ENCODE measurements at regions not wholly inside any gene's neighbourhood (a gene's known extent, or its start where the extent isn't known, plus 50 kb on each side); places are given as distances from the start of the nearest gene placed in this dataset.
"Not testable (repeated sequence)": the region's sequence is repeated elsewhere in the genome, so short reads cannot be mapped to it uniquely, and the experiment has no call there.

DNA sequence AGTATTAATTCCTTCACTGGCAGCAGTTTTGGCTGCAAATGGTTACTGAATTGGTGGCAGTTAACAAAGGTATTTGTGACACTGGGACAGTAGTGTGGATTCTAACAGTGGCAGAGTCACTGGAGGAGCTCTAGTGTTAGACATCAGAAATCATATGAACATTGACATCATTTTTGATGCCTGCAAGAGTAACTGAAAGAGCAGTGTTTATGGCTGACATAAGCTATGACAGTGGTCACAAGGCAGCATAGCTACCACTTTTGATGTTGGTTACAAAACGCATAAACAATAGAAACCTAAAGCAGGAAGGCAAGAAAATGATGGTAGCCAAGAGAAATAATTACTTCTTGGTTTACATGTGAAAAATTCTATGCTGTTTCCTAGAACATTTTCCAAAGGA is 326.7 kb upstream of the MAN1A1 start:
- H3K4me3 ChIP-seq (ENCODE audit: low read depth, low read length) = no peak overlapping the region
- DNase-seq (ENCODE audit: low read depth) = no peak
- TF ChIP-seq, protein P1, sequence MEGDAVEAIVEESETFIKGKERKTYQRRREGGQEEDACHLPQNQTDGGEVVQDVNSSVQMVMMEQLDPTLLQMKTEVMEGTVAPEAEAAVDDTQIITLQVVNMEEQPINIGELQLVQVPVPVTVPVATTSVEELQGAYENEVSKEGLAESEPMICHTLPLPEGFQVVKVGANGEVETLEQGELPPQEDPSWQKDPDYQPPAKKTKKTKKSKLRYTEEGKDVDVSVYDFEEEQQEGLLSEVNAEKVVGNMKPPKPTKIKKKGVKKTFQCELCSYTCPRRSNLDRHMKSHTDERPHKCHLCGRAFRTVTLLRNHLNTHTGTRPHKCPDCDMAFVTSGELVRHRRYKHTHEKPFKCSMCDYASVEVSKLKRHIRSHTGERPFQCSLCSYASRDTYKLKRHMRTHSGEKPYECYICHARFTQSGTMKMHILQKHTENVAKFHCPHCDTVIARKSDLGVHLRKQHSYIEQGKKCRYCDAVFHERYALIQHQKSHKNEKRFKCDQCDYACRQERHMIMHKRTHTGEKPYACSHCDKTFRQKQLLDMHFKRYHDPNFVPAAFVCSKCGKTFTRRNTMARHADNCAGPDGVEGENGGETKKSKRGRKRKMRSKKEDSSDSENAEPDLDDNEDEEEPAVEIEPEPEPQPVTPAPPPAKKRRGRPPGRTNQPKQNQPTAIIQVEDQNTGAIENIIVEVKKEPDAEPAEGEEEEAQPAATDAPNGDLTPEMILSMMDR (IDR thresholded peaks at IDR 0.05; ENCODE audit: control insufficient read depth, extremely low read depth, insufficient read depth) = no peak

DNA sequence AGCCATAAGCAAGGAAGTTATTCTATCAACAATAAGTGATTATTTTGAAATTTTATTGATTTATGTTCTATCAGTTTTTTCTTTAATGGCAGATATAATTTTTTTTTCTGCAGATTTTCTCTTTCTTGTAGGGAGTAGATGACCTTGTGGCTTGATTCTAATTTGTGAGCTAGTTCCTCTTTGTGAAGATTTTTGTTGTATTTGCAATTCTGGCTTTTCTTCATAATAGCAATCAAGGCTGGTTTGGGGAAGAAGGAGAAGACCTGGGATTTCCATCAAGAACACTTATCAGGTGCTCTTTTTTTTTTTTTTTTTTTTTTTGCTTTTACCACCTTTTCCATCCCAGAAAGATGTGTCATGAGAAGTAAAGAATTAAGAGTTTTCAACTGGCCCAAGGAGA is 324.2 kb upstream of the MAN1A1 start:
- no peak for DNase-seq (ENCODE audit: low read depth)
- TF ChIP-seq, protein P1 (IDR thresholded peaks at IDR 0.05; ENCODE audit: control insufficient read depth, extremely low read depth, insufficient read depth) = no peak
- no peak overlapping the region for H3K4me3 ChIP-seq (ENCODE audit: low read depth, low read length)

GRCh38 chr6:119672725-119673124 is 323.2 kb upstream of the MAN1A1 start:
- TF ChIP-seq, protein P1 (IDR thresholded peaks at IDR 0.05; ENCODE audit: control insufficient read depth, extremely low read depth, insufficient read depth) = no peak
- no peak for DNase-seq (ENCODE audit: low read depth)
- no peak overlapping the region for H3K4me3 ChIP-seq (ENCODE audit: low read depth, low read length)

DNA sequence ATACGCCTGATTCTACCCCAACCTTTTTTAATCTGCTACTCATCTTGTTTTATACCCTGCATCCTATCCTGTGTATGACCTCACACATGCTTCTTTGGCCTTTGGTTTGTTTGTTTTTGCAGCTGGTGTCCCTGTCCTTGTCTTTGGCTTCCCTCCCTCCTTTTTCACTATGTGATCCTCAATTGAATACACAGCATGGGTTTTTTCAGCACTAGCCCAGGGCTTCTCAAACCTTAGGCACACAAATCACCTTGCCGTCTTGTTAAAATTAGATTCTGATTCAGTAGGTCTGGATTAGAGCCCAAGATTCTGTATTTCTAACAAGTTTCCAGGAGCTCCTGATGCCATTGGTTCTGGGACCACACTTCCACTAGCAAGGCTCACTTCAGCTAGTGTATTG is 321.5 kb upstream of the MAN1A1 start:
- TF ChIP-seq, protein P1 (IDR thresholded peaks at IDR 0.05; ENCODE audit: control insufficient read depth, extremely low read depth, insufficient read depth) = no peak
- H3K4me3 ChIP-seq (ENCODE audit: low read depth, low read length) = no peak overlapping the region
- no peak for DNase-seq (ENCODE audit: low read depth)

DNA sequence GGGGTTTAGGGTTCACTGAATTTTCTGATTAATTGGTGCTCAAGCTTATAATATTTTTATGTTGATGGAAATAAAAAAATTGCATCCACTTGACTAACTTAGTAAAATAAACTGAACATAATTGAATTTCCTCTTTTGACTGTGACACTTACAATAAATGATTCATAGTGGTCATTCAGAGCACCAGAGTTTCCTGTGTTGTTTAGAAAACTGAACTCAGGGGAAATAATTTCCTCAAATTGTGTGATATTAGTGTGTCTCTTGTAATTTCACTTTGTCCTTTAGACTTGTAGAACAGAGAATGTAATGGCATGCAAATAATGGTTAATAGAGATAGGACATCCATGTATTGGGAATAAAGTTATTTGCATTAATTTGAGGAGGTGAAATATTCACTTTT is 319.7 kb upstream of the MAN1A1 start:
- TF ChIP-seq, protein P1 (IDR thresholded peaks at IDR 0.05; ENCODE audit: control insufficient read depth, extremely low read depth, insufficient read depth) = no peak
- DNase-seq (ENCODE audit: low read depth) = no peak
- no peak overlapping the region for H3K4me3 ChIP-seq (ENCODE audit: low read depth, low read length)

DNA sequence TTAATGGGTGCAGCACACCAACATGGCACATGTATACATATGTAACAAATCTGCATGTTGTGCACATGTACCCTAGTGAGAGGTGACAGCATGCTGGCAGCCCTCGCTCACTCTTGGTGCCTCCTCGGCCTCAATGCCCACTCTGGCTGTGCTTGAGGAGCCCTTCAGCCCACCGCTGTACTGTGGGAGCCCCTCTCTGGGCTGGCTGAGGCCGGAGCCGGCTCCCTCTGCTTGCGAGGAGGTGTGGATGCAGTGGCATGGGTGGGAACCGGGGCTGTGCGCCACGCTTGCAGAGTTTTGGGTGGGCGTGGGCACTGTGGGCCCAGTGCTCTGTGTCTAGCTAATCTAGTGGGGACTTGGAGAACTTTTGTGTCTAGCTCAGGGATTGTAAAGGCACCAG is 315.9 kb upstream of the MAN1A1 start:
- DNase-seq (ENCODE audit: low read depth) = not testable (repeated sequence)

GRCh38 chr6:119661628-119662027 is 312.1 kb upstream of the MAN1A1 start:
- TF ChIP-seq, protein P1 (IDR thresholded peaks at IDR 0.05; ENCODE audit: control insufficient read depth, extremely low read depth, insufficient read depth) = no peak
- DNase-seq (ENCODE audit: low read depth) = no peak
- no peak overlapping the region for H3K4me3 ChIP-seq (ENCODE audit: low read depth, low read length)

More for the DNA sequence above, 315.9 kb upstream of the MAN1A1 start:
- H3K4me3 ChIP-seq (ENCODE audit: low read depth, low read length) = not testable (repeated sequence)

Measured in LNCaP clone FGC (cell line).